Thyroid gland (tissue), 4 donors: ENCODE measurements at regions not wholly inside any gene's neighbourhood (a gene's known extent, or its start where the extent isn't known, plus 50 kb on each side); places are given as distances from the start of the nearest gene placed in this dataset.

Experiments used
- CTCF ChIP-seq, 6 experiments: fragments of 200-600 bp in 3 of 6; fragments of 450-650 bp in 3 of 6; sonication (generic) in 3 of 6; IDR thresholded peaks; one replicate each; pipeline ENCODE4 v1.5.1; 2016 to 2019; ENCODE audit warnings: antibody characterized with exemption in 6 of 6, mild to moderate bottlenecking in 2 of 6, inconsistent platforms in 1 of 6, moderate library complexity in 1 of 6
- POLR2A ChIP-seq, 2 donors: fragments of 450-650 bp; IDR thresholded peaks; one replicate each; pipeline ENCODE4 v1.6.1; 2017; ENCODE audit warnings: antibody characterized with exemption in 2 of 2, mild to moderate bottlenecking in 2 of 2, moderate library complexity in 1 of 2

DNA sequence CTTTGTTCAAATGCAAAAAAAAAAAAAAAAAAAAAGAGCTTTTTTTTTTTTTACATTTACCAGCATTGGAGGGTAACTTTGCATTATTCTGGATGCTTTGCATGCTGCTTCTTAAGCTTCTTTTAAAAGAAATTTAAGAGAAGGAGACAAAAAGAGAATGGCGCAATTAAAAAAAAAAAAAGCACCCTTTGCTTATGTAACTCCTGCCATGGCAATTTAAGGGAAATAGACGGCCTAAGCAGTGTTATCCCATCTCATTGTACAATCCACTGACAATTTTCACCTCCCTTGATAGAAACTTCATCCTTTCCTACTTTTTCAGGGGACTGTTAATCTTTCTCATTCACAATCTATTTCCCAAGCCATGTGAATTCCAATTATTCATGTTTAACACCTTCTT is 129.8 kb downstream of the KCTD12 start:
- TF ChIP-seq CTCF (IDR thresholded peaks at IDR 0.05) (no peak), POLR2A (IDR thresholded peaks at IDR 0.05) (no peak)
